Activated naive CD8-positive, alpha-beta T cell treated with anti-CD3 and anti-CD28 coated beads, Interleukin-2, amount 50 U/mL, for 24 hours (primary cell): ENCODE measurements at regions not wholly inside any gene's neighbourhood (a gene's known extent, or its start where the extent isn't known, plus 50 kb on each side); places are given as distances from the start of the nearest gene placed in this dataset.

Experiments
- ATAC-seq: fragments of 150-1000 bp; cut with Tn5 transposase; one replicate; pipeline ENCODE4 v1.10.0; 2021
- DNase-seq: peaks from one replicate; pipeline ENCODE4 v3.0.0; 2021
- H3K27ac Mint-ChIP-seq: one replicate; pipeline ENCODE4 v1.8.0; 2021; ENCODE audit warnings: mild to moderate bottlenecking, mixed read lengths
- H3K27me3 Mint-ChIP-seq: one replicate; pipeline ENCODE4 v1.8.0; 2021; ENCODE audit warnings: mixed read lengths
- H3K36me3 Mint-ChIP-seq: one replicate; pipeline ENCODE4 v1.8.0; 2021; ENCODE audit warnings: low read depth, mixed read lengths
- H3K4me1 Mint-ChIP-seq: one replicate; pipeline ENCODE4 v1.8.0; 2021; ENCODE audit warnings: mixed read lengths
- H3K4me3 Mint-ChIP-seq: one replicate; pipeline ENCODE4 v1.8.0; 2021; ENCODE audit warnings: mild to moderate bottlenecking, moderate library complexity, mixed read lengths
- H3K9me3 Mint-ChIP-seq: one replicate; pipeline ENCODE4 v1.8.0; 2021; ENCODE audit warnings: mixed read lengths

DNA sequence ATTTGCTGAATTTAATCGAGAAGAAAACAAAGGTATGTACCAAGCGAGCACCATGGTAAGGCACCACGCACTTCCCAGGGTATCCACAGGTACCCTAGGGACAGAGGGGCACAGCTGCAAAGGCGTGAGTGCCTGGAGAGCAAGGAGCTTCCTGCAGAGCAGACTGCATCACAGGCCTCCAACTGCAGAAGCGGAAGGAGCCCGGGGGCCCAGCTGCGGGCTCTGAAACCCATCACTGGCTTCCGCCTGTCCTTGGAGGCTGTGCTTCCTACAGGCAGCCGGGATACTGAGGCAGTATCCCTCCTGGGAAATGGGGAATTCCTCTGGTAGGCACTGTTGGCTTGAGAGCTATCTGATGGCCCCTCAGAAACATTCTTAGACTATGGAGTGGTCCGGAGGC is 217.4 kb upstream of the GMDS start:
- Mint-ChIP-seq H3K27ac (no peak overlapping the region), H3K36me3 (no peaks in the 10 kb centered on the region), H3K9me3 (no peaks in the 10 kb centered on the region), H3K27me3 (peaks cover 9% of the 10 kb centered on the region), H3K4me1 (no peaks in the 10 kb centered on the region), H3K4me3 (no peak overlapping the region)
- DNase-seq (no peak), ATAC-seq (no peak)

DNA sequence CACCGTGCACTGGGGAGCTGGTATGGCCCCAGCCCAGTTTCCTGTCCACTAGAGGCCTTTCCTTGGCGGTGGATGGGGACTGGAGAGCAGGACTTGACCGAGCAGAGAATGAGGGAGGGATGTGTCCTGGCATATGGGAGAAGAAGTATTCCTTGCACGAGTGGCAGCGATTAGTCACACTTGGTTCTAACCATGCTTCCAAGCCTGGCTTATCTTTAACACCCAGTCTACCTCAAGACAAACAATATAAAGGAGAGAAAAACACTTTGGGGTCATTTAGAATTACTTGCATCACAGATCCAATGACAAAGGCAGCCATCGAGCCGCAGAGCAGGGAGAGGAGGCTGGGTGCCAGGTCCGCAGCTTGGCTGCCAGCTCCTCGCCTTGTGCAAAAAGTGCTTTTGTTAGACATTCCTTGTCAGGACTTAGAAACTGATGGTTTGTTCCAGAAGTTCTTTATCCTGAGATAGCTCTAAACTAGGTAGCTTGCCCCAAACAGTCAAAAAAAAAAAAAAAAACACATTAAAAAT is 214.9 kb upstream of the GMDS start:
- no peak overlapping the region for H3K4me3 Mint-ChIP-seq
- H3K4me1 Mint-ChIP-seq: no peaks in the 10 kb centered on the region
- peaks cover 2% of the 10 kb centered on the region for H3K27me3 Mint-ChIP-seq
- ATAC-seq: no peak
- no peaks in the 10 kb centered on the region for H3K9me3 Mint-ChIP-seq
- no peak for DNase-seq
- no peaks in the 10 kb centered on the region for H3K36me3 Mint-ChIP-seq
- no peak overlapping the region for H3K27ac Mint-ChIP-seq

DNA sequence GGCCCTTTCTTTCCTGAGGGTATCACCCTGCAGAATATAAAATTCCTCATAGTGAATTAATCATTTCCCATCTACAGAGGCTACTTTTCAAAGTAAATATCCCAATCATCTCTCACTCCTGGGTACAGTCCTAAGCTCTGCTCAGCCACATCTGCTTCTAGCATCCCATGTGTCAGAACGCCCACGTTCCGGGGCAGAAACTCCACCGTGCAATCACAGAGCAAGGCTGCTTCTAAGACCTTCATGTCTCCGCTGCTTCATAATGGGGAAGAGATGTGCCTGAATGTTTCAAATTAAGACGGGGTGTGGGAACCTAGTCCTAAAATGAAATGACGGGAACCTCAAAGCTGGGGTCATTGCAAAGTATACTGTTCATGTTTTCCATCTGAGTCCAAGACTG is 208.8 kb upstream of the GMDS start:
- ATAC-seq (no peak), DNase-seq (no peak)
- H3K9me3 Mint-ChIP-seq: no peaks in the 10 kb centered on the region
- H3K27me3 Mint-ChIP-seq: peaks cover 8% of the 10 kb centered on the region
- no peak overlapping the region for H3K27ac Mint-ChIP-seq
- no peaks in the 10 kb centered on the region for H3K36me3 Mint-ChIP-seq
- no peaks in the 10 kb centered on the region for H3K4me1 Mint-ChIP-seq
- no peak overlapping the region for H3K4me3 Mint-ChIP-seq

DNA sequence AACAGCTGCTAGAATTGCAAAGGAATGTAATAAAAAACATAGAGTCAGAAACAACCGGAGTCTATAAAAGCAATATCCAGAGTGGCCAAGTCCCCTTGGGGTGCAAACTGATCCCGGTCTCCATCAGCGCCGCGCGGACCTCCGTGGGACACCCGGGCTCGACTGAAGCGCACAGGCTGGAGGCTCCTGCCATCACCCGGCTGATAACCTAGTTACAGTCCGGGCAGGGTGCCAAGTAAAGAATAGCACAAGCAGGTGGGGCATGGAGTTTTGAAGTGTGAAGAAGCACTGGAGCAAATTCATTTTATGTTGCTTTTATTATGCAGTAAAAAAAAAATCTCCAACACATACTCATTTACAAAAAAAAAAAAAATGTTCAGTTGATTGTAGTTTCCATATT is 205.1 kb upstream of the GMDS start:
- peaks cover 14% of the 10 kb centered on the region for H3K27me3 Mint-ChIP-seq
- no peaks in the 10 kb centered on the region for H3K9me3 Mint-ChIP-seq
- ATAC-seq (no peak), DNase-seq (no peak)
- H3K4me3 Mint-ChIP-seq: no peak overlapping the region
- peaks cover 2% of the 10 kb centered on the region for H3K4me1 Mint-ChIP-seq
- H3K27ac Mint-ChIP-seq: no peak overlapping the region
- no peaks in the 10 kb centered on the region for H3K36me3 Mint-ChIP-seq

DNA sequence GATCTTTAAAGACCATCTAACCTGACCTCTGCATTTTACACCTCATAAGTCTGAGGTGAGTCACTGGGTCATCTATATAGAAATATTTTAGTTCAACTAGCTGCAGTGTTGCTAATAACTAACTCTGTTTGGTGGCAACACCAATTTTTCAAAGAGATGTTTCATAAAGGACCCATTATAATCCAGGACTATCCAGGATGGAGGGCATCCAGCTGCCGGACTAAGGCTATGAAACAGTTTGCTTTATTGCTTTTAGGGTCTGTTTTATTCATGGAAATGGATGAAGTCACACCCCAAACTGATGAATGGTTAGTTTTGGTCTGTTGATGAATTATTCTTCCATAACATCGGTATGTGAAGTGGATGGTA is 204.2 kb upstream of the GMDS start:
- Mint-ChIP-seq H3K4me3 (no peak overlapping the region), H3K36me3 (no peaks in the 10 kb centered on the region), H3K9me3 (no peaks in the 10 kb centered on the region), H3K4me1 (peaks cover 2% of the 10 kb centered on the region), H3K27ac (no peak overlapping the region), H3K27me3 (peaks cover 9% of the 10 kb centered on the region)
- DNase-seq (no peak), ATAC-seq (no peak)

DNA sequence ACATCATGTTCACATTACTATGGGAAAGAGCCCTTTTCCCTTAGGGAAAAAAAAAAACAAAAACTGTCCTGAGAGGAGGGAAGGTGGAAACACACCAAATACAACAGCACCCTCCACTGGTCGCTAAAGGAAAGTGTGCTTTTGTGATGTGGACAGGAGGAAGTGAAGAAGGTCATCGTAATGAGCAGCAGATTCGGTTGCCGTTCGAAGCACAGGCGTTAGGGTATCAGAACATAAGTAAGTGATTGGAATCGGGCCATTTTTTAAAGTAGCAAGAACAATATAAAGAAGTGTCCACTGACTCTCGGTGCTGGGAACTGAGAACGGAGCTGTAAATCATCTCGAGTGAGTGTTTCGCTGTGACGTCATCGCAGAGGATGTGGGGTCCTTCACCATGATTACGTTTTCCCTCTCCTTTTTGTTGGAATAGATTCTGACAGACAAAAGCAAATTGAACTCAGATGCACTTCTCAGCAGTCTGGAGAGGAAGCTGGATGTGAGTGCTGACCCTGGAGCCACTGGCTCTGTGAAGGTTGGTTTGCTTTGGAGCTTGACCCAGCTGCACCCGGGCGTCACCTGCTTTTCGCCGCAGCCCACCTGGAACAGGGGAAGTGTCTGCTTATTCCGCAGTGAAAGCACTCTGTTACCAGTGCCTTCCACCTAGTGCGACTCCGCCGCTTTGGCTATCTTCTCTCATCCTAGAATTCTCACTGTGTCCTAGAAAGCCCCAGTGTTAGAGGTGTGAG is 203.6 kb upstream of the GMDS start:
- Mint-ChIP-seq H3K27me3 (peaks cover 6% of the 10 kb centered on the region), H3K4me3 (peak overlapping the region; percentile 66), H3K36me3 (peaks cover 3% of the 10 kb centered on the region), H3K9me3 (no peaks in the 10 kb centered on the region), H3K27ac (no peak overlapping the region), H3K4me1 (peaks cover 2% of the 10 kb centered on the region)
- ATAC-seq (peak; percentile 54), DNase-seq (peak; percentile 7)

DNA sequence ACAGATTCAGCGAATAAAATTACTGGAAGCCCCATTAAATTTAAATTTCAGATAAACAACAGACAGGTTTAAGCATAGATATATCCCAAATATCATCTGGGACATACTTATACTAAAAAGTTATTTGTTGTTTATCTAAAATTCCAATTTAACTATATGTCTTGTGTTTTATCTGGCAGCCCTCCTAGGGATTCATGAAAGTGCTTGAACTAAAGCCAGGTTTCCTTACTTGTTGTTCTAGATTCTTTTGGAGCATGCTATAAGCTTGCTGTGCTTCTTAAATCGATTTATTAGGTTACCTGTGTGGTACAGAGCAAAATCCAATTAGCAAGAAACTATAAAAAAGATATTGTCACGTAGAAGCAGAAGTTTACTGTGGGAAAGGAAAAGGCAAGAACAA is 202.5 kb upstream of the GMDS start:
- Mint-ChIP-seq H3K27me3 (peaks cover 6% of the 10 kb centered on the region), H3K27ac (no peak overlapping the region)

DNA sequence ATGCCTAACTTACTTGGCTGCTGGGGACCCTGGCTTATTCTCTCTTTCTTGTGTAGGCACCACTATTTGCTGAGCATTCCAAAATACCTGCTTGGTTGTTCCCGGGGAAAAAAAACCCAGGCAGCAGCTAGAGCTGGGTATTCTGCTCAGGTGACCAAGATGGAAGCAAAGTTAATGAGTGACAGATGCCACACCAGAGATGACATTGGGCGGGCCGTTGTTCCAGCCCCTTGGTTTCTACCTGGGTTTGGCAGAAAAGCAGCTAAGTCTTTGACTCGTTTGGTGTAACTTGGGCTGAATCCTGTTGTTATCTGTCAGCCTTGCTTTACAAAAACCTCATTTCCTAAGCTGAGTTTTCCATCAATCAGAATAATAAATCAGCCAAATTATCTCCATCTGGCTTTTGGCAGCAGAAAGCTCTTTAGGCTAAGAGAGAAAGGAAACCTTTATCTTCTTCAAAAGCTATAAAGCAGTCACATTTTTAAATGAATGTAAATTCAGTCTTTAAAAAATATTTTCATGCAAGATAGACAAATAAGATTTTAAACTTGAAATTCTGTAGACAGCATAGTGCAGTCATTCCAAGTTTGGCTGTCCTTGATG is 202.0 kb upstream of the GMDS start:
- Mint-ChIP-seq H3K27ac (no peak overlapping the region), H3K4me3 (no peak overlapping the region), H3K36me3 (peaks cover 3% of the 10 kb centered on the region), H3K9me3 (no peaks in the 10 kb centered on the region), H3K4me1 (peaks cover 2% of the 10 kb centered on the region), H3K27me3 (peaks cover 6% of the 10 kb centered on the region)
- DNase-seq (no peak), ATAC-seq (no peak)

More for the DNA sequence above, 202.5 kb upstream of the GMDS start:
- ATAC-seq (no peak), DNase-seq (no peak)
- no peaks in the 10 kb centered on the region for H3K9me3 Mint-ChIP-seq
- peaks cover 3% of the 10 kb centered on the region for H3K36me3 Mint-ChIP-seq
- no peak overlapping the region for H3K4me3 Mint-ChIP-seq
- H3K4me1 Mint-ChIP-seq: peaks cover 2% of the 10 kb centered on the region

DNA sequence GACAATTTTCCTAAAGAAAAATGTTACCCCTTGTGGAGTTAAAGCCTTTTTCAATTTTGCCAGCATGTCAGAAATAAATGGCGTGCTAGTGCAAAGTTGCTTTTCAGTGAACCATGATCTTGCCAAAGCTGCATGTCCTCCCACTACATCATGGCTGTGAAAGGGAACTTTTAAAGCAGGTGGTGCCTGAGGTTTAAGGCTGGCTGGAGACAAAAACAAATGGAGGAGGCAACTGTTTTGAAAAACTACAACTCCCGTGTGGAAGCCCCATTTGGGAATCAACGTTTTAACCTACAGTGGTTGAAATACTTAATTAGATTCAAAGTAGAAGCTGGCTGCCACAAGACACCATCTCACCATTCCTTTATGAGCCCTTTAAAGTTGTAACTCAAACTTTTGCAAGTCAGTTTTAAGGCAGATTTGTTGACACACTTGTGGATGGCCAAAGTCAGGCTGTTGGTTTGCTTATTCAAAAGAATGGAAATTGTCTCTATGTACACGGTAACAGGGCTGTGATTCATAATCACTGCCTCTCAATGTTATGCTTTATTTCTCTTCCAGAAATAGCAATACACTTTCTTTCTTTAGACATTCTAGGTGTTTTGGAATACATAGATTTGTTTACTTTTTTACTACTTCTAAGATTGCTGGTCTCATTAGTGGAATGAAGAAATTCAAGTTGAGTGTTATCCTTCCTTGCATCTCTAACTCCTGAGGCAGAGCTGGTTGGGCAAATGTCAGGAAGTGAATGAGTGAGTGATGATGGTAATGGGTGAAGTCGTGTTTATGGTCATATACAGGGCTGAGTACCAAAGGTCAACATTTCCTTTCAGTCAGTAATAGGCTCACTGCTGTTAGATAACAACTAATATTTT is 196.4 kb upstream of the GMDS start:
- ATAC-seq (no peak), DNase-seq (no peak)
- H3K27me3 Mint-ChIP-seq: no peaks in the 10 kb centered on the region
- no peaks in the 10 kb centered on the region for H3K9me3 Mint-ChIP-seq
- H3K4me3 Mint-ChIP-seq: no peak overlapping the region
- H3K4me1 Mint-ChIP-seq: no peaks in the 10 kb centered on the region
- H3K36me3 Mint-ChIP-seq: peaks cover 3% of the 10 kb centered on the region
- no peak overlapping the region for H3K27ac Mint-ChIP-seq

DNA sequence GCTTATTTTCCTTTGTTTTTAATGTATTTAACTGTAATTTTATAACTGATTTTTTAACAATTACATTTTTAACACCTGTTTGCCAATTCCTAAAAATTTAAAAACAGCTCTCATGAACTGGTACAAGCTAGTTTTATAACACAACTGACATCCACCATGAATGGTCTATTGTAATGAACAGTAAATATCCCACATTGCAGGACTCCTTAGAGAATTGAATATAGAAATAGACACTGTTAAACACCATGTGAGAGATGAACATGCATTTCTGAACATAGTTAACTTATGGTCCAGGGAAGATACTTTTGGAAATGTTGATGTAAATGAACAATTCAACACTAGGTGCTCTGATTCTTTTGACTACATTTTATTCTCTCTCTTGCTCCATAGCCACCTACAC is 195.1 kb upstream of the GMDS start:
- Mint-ChIP-seq H3K4me3 (no peak overlapping the region), H3K36me3 (peaks cover 3% of the 10 kb centered on the region), H3K4me1 (no peaks in the 10 kb centered on the region), H3K27me3 (no peaks in the 10 kb centered on the region), H3K9me3 (no peaks in the 10 kb centered on the region), H3K27ac (no peak overlapping the region)
- DNase-seq (no peak), ATAC-seq (no peak)

DNA sequence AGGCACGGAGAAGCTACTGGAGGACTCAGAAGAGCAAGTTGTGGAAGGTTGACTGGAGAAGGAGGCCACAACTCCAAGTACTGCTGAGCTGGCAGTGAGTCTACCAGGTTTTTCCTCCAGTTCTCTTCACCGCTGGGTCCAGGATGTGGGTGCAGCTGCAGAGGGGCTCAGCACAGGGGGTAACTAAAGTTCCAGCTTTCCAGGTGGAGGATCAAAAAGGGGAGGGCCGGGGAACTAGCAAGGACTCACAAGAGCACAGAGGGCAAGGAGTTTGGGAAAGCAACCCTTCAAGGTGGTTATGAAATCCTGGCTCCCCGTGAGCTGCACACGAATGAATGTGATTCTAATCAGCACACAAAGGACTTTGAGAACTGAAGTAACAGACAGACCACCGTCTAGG is 194.2 kb upstream of the GMDS start:
- Mint-ChIP-seq H3K36me3 (peaks cover 3% of the 10 kb centered on the region), H3K27ac (no peak overlapping the region), H3K9me3 (no peaks in the 10 kb centered on the region), H3K4me1 (no peaks in the 10 kb centered on the region), H3K4me3 (no peak overlapping the region), H3K27me3 (no peaks in the 10 kb centered on the region)
- no peak for DNase-seq
- no peak for ATAC-seq

DNA sequence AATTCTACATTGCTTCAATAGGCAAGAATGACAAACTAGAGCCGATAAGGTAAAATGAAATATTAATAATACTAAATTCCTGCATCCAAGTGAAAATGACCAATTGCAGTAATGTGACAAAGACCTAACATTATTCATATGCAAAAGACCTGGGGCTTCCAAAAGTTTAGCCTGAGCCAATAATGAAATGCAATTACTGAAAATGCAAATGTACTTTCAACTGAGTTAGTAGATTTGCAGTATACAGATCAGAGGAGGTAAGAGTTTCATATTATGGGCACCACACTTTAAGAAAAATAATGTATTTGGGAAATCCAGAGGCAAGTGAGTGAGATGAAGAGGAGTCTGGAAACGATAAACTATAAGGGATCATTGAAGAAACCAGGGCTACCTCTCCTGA is 193.7 kb upstream of the GMDS start:
- H3K4me3 Mint-ChIP-seq: no peak overlapping the region
- no peak for ATAC-seq
- no peak for DNase-seq
- H3K27me3 Mint-ChIP-seq: no peaks in the 10 kb centered on the region
- no peaks in the 10 kb centered on the region for H3K4me1 Mint-ChIP-seq
- no peak overlapping the region for H3K27ac Mint-ChIP-seq
- H3K36me3 Mint-ChIP-seq: no peaks in the 10 kb centered on the region
- H3K9me3 Mint-ChIP-seq: no peaks in the 10 kb centered on the region

DNA sequence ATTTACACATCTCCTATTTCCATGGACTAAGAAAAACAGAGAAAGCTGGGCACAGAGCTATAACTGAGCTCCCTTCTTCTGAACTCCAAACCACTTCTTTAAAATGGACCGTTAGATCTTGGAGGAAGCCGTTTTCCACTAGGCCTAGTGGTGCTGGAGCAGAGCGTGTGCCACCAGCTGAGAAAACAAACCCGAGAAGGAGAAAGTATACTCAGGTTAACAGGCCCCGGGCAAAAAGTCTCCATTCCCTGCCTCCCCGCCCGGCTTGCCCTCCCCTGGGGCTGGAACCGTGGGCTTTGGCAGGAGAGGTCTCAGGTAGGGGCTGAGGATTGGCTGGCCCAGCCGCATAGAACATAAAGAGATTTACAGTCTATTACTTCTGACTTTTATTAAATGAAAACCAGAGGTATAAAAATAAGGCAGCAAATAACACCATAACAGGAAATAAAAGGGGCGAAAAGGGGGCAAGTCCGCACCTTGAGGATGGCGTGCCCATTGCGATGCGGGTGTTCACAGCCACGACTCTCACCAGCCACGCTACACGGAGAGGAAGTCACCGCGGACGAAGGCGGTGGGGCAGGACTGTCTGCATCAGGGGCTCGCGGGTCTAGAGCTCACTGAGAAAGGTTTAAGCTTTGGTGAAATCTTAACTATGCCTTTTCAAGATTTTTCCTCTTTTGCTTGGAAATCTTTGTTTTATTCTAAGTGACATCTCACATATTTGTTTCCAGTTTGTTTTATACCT is 191.2 kb upstream of the GMDS start:
- Mint-ChIP-seq H3K4me1 (no peaks in the 10 kb centered on the region), H3K9me3 (no peaks in the 10 kb centered on the region), H3K4me3 (no peak overlapping the region), H3K36me3 (no peaks in the 10 kb centered on the region), H3K27me3 (no peaks in the 10 kb centered on the region), H3K27ac (no peak overlapping the region)
- DNase-seq: no peak
- ATAC-seq: no peak

DNA sequence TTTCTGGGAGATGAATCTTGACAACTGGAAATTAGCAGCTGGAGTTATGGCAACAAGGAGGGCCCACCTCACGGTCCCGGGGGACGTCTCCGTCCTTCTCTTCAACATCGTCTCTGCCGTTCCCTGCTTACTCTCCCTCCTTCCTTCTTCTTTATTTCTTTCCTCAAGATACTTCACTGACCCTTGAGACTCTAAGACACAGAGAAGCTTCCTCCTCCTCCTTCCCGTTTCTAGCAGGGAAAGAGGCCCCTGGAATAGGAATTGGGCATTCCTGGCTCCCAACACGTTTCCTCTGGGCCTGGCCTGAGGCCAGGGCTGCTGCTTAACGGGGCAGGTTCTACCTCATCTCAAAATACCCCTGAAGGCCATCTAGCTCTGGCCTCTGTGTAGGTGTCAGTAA is 189.9 kb upstream of the GMDS start:
- ATAC-seq (no peak), DNase-seq (no peak)
- H3K4me3 Mint-ChIP-seq: no peak overlapping the region
- H3K36me3 Mint-ChIP-seq: no peaks in the 10 kb centered on the region
- no peaks in the 10 kb centered on the region for H3K9me3 Mint-ChIP-seq
- no peak overlapping the region for H3K27ac Mint-ChIP-seq
- H3K27me3 Mint-ChIP-seq: no peaks in the 10 kb centered on the region
- no peaks in the 10 kb centered on the region for H3K4me1 Mint-ChIP-seq
